ENCODE measurements at regions not wholly inside any gene's neighbourhood (a gene's known extent, or its start where the extent isn't known, plus 50 kb on each side); places are given as distances from the start of the nearest gene placed in this dataset.

- no peaks in the 10 kb centered on the region for H3K9me3 Mint-ChIP-seq (ENCODE audit: unreplicated experiment)
- no peak for DNase-seq (ENCODE audit: low spot score)
- no peaks in the 10 kb centered on the region for H3K36me3 Mint-ChIP-seq (ENCODE audit: low read depth, unreplicated experiment)
- no peak for TF ChIP-seq CTCF (IDR thresholded peaks at IDR 0.05; ENCODE audit: unreplicated experiment)
- H3K27ac Mint-ChIP-seq (ENCODE audit: unreplicated experiment) = no peak overlapping the region
- no peaks in the 10 kb centered on the region for H3K4me1 Mint-ChIP-seq (ENCODE audit: unreplicated experiment)
- no peak overlapping the region for H3K4me3 Mint-ChIP-seq (ENCODE audit: unreplicated experiment)
- peaks cover 3% of the 10 kb centered on the region for H3K27me3 Mint-ChIP-seq (ENCODE audit: unreplicated experiment)
These were observed 91.2 kb upstream of the DBX1 start for GRCh38 chr11:20251496-20251895.

DNA sequence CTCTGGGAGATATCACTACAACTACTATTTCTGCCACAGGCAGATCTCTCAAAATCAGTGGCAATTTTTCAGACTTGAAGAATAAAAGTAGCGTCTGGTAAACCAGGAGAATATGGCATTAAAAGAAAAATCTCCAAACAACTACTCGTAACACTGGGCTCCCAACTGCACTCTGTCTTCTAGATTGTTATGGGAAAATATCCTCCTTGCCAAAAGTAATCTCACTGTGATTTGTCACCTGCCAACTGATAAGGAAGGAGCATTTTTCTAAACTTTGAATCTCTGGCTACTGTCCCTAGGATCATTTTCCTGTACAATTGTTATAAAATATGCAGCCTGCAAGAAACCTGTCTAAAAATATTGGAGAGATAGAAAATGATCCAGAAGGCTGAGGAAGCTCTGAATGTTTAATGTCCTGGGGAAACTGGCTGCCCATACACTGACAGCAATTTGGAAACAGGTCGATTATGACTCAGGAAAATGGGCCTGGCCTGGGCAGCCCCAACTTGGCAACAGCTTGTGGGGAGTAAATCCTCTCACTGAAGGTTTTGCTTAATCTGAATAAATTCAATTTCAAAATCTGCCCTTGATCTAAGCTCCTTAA, 90.5 kb upstream of the DBX1 start:
- no peak for TF ChIP-seq CTCF (IDR thresholded peaks at IDR 0.05; ENCODE audit: unreplicated experiment)
- Mint-ChIP-seq H3K4me1 (ENCODE audit: unreplicated experiment) (no peaks in the 10 kb centered on the region), H3K27me3 (ENCODE audit: unreplicated experiment) (peaks cover 3% of the 10 kb centered on the region), H3K36me3 (ENCODE audit: low read depth, unreplicated experiment) (no peaks in the 10 kb centered on the region), H3K4me3 (ENCODE audit: unreplicated experiment) (no peak overlapping the region), H3K9me3 (ENCODE audit: unreplicated experiment) (no peaks in the 10 kb centered on the region), H3K27ac (ENCODE audit: unreplicated experiment) (no peak overlapping the region)
- no peak for DNase-seq (ENCODE audit: low spot score)

- H3K27me3 Mint-ChIP-seq (ENCODE audit: unreplicated experiment) = peaks cover 3% of the 10 kb centered on the region
- no peaks in the 10 kb centered on the region for H3K9me3 Mint-ChIP-seq (ENCODE audit: unreplicated experiment)
- TF ChIP-seq CTCF (IDR thresholded peaks at IDR 0.05; ENCODE audit: unreplicated experiment) = no peak
- DNase-seq (ENCODE audit: low spot score) = no peak
- H3K4me3 Mint-ChIP-seq (ENCODE audit: unreplicated experiment) = no peak overlapping the region
- no peak overlapping the region for H3K27ac Mint-ChIP-seq (ENCODE audit: unreplicated experiment)
- H3K4me1 Mint-ChIP-seq (ENCODE audit: unreplicated experiment) = no peaks in the 10 kb centered on the region
- H3K36me3 Mint-ChIP-seq (ENCODE audit: low read depth, unreplicated experiment) = no peaks in the 10 kb centered on the region
These were observed 89.5 kb upstream of the DBX1 start for GRCh38 chr11:20249796-20250195.

- peaks cover 3% of the 10 kb centered on the region for H3K27me3 Mint-ChIP-seq (ENCODE audit: unreplicated experiment)
- no peak for TF ChIP-seq CTCF (IDR thresholded peaks at IDR 0.05; ENCODE audit: unreplicated experiment)
- DNase-seq (ENCODE audit: low spot score) = no peak
- H3K4me1 Mint-ChIP-seq (ENCODE audit: unreplicated experiment) = no peaks in the 10 kb centered on the region
- no peaks in the 10 kb centered on the region for H3K36me3 Mint-ChIP-seq (ENCODE audit: low read depth, unreplicated experiment)
- H3K9me3 Mint-ChIP-seq (ENCODE audit: unreplicated experiment) = no peaks in the 10 kb centered on the region
- H3K4me3 Mint-ChIP-seq (ENCODE audit: unreplicated experiment) = no peak overlapping the region
- H3K27ac Mint-ChIP-seq (ENCODE audit: unreplicated experiment) = no peak overlapping the region
These were observed 89.1 kb upstream of the DBX1 start for GRCh38 chr11:20249378-20249777.

DNA sequence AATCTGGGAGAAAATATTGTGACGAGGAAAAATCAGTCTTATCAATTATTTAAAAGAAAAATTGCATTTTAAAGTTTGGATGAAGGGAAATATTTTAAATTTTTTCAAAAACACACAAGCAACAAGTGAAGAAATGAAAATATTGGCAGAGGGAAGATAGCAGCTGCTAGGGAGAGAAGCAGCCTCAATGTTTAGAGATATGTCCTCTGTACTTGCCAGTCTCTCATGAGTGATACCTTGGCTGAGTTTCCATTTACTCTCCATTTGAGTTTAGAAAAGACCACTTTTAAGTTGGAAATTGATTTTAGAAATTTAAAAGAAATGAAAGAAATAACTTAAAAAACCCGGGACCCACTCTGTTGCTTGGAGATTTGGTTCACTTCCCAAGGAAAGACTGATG, 88.6 kb upstream of the DBX1 start:
- no peak for TF ChIP-seq CTCF (IDR thresholded peaks at IDR 0.05; ENCODE audit: unreplicated experiment)
- H3K36me3 Mint-ChIP-seq (ENCODE audit: low read depth, unreplicated experiment) = no peaks in the 10 kb centered on the region
- no peak for DNase-seq (ENCODE audit: low spot score)
- no peaks in the 10 kb centered on the region for H3K27me3 Mint-ChIP-seq (ENCODE audit: unreplicated experiment)
- no peak overlapping the region for H3K4me3 Mint-ChIP-seq (ENCODE audit: unreplicated experiment)
- no peaks in the 10 kb centered on the region for H3K9me3 Mint-ChIP-seq (ENCODE audit: unreplicated experiment)
- no peak overlapping the region for H3K27ac Mint-ChIP-seq (ENCODE audit: unreplicated experiment)
- H3K4me1 Mint-ChIP-seq (ENCODE audit: unreplicated experiment) = no peaks in the 10 kb centered on the region

Data from endothelial cell (in vitro differentiated cells).